ENCODE measurements at regions not wholly inside any gene's neighbourhood (a gene's known extent, or its start where the extent isn't known, plus 50 kb on each side); places are given as distances from the start of the nearest gene placed in this dataset.

- no peak for DNase-seq (ENCODE audit: low read depth in 1 of 2, low spot score in 1 of 2)
Observed at GRCh38 chr7:18356191-18356645, 139.3 kb upstream of the HDAC9 start.

GRCh38 chr7:18357691-18358090 is 137.9 kb upstream of the HDAC9 start:
- DNase-seq (ENCODE audit: low read depth in 1 of 2, low spot score in 1 of 2): no peak

- no peak for DNase-seq (ENCODE audit: low read depth in 1 of 2, low spot score in 1 of 2)
Observed at GRCh38 chr7:18361756-18362155, 133.8 kb upstream of the HDAC9 start.

DNA sequence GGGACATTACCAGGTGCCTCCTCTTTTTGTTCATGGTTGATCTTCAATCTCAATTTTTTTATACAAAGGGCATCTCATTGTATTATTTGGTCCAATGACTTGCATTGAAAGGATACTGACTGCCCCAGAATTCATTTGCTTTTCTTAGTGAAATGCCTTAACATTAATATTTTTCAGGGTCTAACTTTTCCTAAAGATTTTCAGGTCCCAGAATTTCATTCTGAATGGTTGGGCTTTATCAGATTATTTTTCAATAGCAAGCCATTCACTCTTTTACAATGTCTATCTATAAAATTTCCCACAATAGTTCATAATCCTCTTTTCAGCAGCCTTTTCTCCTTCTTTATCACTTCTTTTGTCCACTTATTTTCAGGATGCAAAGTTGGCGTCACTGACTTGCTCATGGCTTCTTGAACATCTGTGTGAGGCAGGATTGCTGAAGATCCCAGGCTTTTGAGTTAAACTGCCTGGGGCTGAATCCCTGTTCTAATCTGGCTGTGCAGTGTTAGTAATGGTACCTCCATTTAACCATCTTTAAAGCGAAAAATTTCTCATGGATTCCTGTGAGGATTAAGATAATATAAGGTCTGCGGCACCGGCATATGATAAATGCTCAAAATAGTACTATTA is 131.7 kb upstream of the HDAC9 start:
- DNase-seq (ENCODE audit: low read depth in 1 of 2, low spot score in 1 of 2): no peak

DNA sequence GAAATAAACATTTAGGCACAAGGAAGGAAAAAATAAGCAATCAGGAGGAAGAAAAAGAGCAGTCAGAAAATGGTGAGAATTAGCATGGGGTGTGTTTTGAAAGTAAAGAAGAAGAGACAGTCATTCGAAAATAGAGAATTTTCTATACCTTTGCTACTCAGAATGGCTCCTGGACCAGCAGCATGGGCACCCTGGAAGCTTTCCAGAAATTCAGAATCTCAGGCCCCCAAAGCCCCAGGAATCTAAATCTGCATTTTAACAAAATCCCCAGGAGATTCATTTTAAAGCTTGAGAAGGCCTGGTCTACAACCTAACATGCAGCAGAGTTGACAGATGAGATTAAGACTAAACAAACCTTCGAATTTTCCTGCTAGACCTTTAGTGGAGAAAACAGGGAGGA is 131.2 kb upstream of the HDAC9 start:
- no peak for DNase-seq (ENCODE audit: low read depth in 1 of 2, low spot score in 1 of 2)

- no peak for DNase-seq (ENCODE audit: low read depth in 1 of 2, low spot score in 1 of 2)
Observed at GRCh38 chr7:18366394-18366793, 129.2 kb upstream of the HDAC9 start.

- DNase-seq (ENCODE audit: low read depth in 1 of 2, low spot score in 1 of 2): no peak
Observed at GRCh38 chr7:18369011-18369410, 126.5 kb upstream of the HDAC9 start.

GRCh38 chr7:18370633-18371032 is 124.9 kb upstream of the HDAC9 start:
- DNase-seq (ENCODE audit: low read depth in 1 of 2, low spot score in 1 of 2): no peak

GRCh38 chr7:18378989-18379605 is 116.5 kb upstream of the HDAC9 start:
- DNase-seq (ENCODE audit: low read depth in 1 of 2, low spot score in 1 of 2): no peak

GRCh38 chr7:18384491-18385143 is 110.9 kb upstream of the HDAC9 start:
- no peak for DNase-seq (ENCODE audit: low read depth in 1 of 2, low spot score in 1 of 2)

DNA sequence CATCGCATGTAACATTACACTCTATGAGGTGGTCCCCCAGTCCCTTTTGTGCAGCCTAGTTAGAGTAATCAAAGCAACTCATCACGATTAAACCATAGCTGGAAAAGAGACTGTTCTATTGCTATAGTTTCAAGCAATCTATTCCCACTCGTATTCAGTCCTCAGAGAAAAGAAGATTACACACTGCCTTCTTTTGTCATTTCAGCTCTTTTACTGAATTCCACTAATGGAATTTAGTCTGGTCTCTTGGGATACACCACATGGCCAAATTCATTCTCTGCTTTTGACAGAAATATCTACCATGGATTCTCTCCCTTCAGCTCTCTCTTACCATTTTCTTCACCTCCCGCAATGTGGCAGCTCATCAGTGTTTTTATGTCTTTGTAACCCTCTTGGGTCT is 108.9 kb upstream of the HDAC9 start:
- no peak for DNase-seq (ENCODE audit: low read depth in 1 of 2, low spot score in 1 of 2)

GRCh38 chr7:18387191-18387735 is 108.3 kb upstream of the HDAC9 start:
- DNase-seq (ENCODE audit: low read depth in 1 of 2, low spot score in 1 of 2): no peak

- no peak for DNase-seq (ENCODE audit: low read depth in 1 of 2, low spot score in 1 of 2)
Observed at GRCh38 chr7:18390535-18390907, 105.0 kb upstream of the HDAC9 start.

DNA sequence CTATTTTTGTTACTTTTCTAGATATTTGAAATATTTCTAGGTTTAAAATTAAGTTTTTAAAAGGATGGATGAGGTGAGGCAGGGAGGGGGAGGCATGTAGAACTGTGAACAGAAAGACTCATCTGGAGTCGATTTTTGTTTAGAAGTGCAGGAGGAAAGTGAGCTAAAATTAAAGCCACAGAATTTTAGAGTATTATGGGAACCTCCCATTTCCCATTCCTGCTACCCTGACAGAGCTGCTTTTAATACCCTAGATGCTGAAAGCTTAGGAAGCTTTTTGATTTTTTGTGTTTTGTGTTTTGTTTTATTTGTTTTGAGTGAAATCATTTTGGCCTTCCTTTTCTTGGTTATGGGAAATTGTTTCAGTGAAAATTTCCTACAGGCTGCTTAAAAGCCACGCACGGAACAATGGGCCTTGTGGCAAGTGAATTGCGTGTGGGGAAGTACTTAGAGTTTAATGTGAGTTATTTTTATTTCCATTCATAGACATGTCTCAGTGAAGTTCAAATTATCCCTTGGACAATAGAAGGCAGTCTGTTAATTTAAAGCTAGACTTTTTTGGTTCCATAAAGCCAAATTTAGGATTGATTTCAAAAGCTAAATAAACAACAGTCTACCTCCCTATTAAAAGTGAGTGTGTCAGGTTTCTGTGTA is 102.0 kb upstream of the HDAC9 start:
- DNase-seq (ENCODE audit: low read depth in 1 of 2, low spot score in 1 of 2): no peak

DNA sequence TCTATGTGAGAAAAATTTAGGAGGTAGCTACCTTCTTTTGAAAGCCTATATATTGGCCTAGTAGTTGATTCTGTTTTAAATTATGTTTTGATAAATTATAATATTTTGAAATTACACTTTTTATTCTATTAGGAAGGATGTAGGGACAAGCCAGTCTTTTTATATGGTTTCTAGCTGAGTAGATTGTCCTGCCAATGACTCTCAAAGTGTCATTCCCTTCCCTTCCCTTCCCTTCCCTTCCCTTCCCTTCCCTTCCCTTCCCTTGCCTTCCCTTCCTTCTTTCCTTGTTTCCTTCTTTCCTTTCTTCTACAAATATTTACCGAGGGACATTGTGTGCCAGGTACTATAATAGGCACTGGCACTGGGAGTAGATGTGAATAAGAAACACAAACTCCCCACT is 99.7 kb upstream of the HDAC9 start:
- DNase-seq (ENCODE audit: low read depth in 1 of 2, low spot score in 1 of 2): no peak

DNA sequence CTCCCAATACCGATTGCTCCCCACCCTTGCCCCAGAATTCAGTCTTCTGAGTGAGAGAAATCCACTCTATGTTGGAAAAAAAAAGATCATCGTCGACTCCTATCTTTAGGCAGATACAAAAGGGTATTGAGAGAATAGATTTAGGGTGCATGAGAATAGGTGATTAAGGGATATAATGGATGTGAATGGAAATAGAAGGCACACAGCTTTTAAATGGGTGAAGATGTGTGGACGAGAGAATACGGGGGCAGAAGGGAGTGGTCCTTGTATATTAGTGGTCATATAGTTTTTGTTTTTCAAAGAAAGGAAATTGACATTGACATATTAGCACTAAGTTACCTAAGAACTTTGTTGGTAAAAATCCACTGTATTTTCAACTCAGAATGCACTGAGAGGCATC is 98.6 kb upstream of the HDAC9 start:
- no peak for DNase-seq (ENCODE audit: low read depth in 1 of 2, low spot score in 1 of 2)

- DNase-seq (ENCODE audit: low read depth in 1 of 2, low spot score in 1 of 2): no peak
Observed at GRCh38 chr7:18399436-18400235, 95.9 kb upstream of the HDAC9 start.

- DNase-seq (ENCODE audit: low read depth in 1 of 2, low spot score in 1 of 2): no peak
Observed at GRCh38 chr7:18400275-18400674, 95.3 kb upstream of the HDAC9 start.

DNA sequence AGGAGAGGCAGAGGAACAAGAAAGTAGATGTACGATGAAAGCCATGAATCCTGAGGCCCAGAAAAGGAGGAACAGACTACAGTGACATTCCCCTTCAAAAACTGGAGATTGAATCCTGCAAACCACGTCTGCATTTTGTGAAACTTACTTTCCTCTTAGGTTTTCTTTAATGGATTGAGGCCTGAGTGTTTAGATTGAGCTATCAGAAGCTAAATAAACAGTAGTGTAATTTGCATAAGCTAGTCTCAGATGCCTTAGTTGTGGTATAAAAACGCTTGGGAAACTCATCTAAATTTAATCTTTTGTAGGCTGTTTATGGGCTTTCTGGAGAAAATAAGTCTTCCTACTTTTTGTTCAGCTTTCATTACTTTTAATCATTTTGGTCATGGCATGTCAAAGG is 94.8 kb upstream of the HDAC9 start:
- DNase-seq (ENCODE audit: low read depth in 1 of 2, low spot score in 1 of 2): no peak

- no peak for DNase-seq (ENCODE audit: low read depth in 1 of 2, low spot score in 1 of 2)
Observed at GRCh38 chr7:18401757-18402156, 93.8 kb upstream of the HDAC9 start.
